ENCODE measurements at regions not wholly inside any gene's neighbourhood (a gene's known extent, or its start where the extent isn't known, plus 50 kb on each side); places are given as distances from the start of the nearest gene placed in this dataset.

- TF ChIP-seq, protein P1, sequence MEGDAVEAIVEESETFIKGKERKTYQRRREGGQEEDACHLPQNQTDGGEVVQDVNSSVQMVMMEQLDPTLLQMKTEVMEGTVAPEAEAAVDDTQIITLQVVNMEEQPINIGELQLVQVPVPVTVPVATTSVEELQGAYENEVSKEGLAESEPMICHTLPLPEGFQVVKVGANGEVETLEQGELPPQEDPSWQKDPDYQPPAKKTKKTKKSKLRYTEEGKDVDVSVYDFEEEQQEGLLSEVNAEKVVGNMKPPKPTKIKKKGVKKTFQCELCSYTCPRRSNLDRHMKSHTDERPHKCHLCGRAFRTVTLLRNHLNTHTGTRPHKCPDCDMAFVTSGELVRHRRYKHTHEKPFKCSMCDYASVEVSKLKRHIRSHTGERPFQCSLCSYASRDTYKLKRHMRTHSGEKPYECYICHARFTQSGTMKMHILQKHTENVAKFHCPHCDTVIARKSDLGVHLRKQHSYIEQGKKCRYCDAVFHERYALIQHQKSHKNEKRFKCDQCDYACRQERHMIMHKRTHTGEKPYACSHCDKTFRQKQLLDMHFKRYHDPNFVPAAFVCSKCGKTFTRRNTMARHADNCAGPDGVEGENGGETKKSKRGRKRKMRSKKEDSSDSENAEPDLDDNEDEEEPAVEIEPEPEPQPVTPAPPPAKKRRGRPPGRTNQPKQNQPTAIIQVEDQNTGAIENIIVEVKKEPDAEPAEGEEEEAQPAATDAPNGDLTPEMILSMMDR (IDR thresholded peaks at IDR 0.05) = no peak
- no peak for TF ChIP-seq ZFX (IDR thresholded peaks at IDR 0.05; ENCODE audit: borderline replicate concordance)
Measured at GRCh38 chr4:124212815-124213630, 499.5 kb downstream of the ANKRD50 start.

Data from 22Rv1 (cell line).